Retinal pigment epithelial cell (primary cell): ENCODE measurements at regions not wholly inside any gene's neighbourhood (a gene's known extent, or its start where the extent isn't known, plus 50 kb on each side); places are given as distances from the start of the nearest gene placed in this dataset.

Experiments
- DNase-seq: peaks from one replicate; pipeline ENCODE4 v3.0.0-alpha.2; 2010; ENCODE audit warnings: low read depth
- H3K4me3 ChIP-seq: 2 replicates; pipeline ENCODE4 v1.5.1; 2011; ENCODE audit warnings: mild to moderate bottlenecking, low read length, control low read depth, moderate library complexity
- TF ChIP-seq, protein P1 (sequence below): conservative IDR thresholded peaks from 2 replicates; pipeline ENCODE4 v1.5.1; 2011; ENCODE audit warnings: low read depth, low read length, control low read depth, inconsistent platforms

DNA sequence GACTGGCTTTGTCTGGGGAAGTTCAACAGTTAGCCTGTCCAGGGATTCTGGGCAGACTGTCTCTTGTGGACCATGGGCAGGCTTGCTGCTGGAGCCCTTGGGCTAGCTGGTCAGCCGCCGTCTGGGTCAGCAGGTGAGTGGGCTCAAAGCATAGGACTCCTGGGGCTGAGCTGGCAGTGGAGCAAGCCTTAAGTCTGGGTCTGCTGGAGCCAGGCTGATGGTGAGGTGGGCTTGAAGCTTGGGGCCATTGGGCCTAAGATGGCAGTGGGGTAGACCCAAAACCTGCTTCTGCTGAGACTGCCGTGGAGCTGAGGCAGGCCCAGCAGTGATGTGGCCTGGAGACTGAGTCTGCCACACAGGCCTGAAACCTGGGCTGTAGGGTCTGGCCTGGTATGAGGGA, 645.1 kb downstream of the RAPGEF2 start:
- DNase-seq = no peak
- TF ChIP-seq, protein P1, sequence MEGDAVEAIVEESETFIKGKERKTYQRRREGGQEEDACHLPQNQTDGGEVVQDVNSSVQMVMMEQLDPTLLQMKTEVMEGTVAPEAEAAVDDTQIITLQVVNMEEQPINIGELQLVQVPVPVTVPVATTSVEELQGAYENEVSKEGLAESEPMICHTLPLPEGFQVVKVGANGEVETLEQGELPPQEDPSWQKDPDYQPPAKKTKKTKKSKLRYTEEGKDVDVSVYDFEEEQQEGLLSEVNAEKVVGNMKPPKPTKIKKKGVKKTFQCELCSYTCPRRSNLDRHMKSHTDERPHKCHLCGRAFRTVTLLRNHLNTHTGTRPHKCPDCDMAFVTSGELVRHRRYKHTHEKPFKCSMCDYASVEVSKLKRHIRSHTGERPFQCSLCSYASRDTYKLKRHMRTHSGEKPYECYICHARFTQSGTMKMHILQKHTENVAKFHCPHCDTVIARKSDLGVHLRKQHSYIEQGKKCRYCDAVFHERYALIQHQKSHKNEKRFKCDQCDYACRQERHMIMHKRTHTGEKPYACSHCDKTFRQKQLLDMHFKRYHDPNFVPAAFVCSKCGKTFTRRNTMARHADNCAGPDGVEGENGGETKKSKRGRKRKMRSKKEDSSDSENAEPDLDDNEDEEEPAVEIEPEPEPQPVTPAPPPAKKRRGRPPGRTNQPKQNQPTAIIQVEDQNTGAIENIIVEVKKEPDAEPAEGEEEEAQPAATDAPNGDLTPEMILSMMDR = no peak
- no peak overlapping the region for H3K4me3 ChIP-seq

DNA sequence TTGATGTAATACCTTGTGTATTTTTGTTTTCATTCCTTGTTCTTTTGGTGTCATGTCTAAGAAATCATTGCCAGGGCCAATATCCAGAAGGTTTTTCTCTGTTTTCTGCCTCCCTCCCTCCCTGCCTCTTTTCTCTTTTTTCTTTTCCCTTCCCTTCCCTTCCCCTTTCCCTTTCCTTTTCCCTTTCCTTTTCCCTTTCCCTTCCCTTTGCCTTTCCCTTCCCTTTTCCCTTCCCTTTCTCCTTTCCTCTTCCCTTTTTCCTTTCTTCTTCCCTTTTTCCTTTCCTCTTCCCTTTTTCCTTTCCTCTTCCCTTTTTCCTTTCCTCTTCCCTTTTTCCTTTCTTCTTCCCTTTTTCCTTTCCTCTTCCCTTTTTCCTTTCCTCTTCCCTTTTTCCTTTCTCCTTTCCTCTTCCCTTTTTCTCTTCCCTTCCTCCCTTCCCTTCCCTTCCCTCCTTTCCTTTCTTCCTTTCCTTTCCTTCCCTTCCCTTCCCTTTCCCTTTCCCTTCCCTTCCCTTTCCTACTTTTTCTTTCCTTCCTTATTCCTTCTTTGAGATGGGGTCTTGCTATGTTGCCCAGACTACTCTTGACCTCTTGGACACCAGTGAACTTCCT, 646.1 kb downstream of the RAPGEF2 start:
- no peak overlapping the region for H3K4me3 ChIP-seq
- no peak for DNase-seq
- TF ChIP-seq, protein P1 = no peak

DNA sequence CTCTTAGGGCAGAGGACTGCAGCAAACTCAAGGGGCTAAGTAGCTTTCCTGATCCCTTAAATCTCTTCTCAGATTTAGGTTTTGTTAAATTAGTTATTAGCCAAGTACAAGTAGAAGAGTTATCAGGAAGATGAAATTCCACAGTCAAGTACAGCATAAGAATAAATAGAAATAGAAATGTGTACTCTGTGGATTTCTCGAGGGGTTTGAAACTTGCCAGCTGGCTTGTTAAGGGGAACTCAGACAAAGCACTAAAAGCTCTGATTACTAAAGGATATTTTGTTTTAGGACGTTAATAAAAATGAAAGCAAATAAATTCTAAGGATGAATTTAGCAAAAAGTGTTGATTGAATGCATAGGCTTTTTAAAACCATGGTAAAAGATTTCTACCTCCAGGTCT, 654.6 kb downstream of the RAPGEF2 start:
- TF ChIP-seq, protein P1 = no peak
- DNase-seq = no peak
- H3K4me3 ChIP-seq = no peak overlapping the region

DNA sequence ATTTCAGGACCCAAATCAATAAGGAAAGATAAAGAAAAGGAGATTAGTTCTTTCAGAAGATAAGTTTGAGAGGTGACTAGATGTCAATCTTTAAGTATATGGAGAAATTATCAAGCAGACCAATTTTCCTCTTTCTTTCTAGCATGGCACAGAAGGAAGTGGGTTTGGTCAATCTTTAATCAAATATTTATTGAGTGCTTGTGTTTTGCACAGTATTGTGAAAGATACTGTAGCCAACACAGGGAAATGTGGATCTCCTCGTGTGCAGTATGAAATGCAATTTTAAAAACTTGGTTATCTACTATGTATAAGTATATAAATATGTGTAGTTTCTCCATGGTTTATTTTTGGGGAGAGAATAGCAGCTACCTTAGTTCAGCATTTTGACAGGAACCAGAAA, 655.2 kb downstream of the RAPGEF2 start:
- TF ChIP-seq, protein P1 = no peak
- no peak overlapping the region for H3K4me3 ChIP-seq
- DNase-seq = no peak

DNA sequence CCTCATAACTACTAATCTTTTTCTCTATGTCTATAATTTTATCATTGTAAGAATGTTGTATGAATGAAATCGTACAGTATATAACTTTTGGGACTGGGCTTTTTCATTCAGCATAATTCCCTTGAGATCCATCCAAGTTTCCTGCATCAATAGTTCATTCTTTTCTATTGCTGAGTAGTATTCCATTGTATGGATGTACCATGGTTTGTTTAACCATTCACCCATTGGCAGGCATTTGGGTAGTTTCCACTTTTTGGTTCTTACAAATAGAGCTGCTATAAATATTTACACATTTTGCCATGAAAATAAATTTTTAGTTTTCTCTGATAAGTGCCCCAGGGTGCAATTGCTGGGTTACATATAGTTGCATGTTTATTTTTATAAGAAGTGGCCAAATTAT, 659.8 kb downstream of the RAPGEF2 start:
- no peak for DNase-seq
- TF ChIP-seq, protein P1 = no peak

DNA sequence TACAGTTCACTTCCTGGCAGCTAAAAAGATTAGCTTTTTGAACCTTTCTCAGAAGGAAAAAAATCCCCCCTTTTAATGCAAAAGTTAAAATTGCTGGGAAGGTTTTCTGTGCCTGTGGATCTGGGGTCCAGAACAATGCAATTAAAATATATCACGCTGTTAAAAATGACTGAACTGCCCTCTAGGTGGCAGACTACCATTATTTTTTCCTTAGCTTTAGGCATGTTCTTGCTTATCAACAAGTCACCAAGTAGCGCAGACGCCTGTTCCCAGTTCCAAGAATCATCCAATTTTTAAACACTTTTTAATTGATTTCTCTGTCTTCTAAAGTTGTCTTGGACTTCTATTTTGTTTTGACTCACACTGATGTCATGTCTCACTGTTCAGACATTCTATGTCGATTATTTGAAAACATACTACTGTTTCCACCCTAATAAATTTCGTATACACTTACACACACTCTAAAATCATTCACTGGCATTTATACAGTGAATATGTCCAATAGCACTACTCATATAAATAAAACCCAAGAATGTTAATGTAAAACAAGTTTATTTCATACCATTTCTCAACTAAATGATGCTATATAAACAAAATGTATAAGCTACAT, 661.6 kb downstream of the RAPGEF2 start:
- DNase-seq = peak; percentile 46

More for the DNA sequence above, 659.8 kb downstream of the RAPGEF2 start:
- H3K4me3 ChIP-seq = no peak overlapping the region

More for the DNA sequence above, 661.6 kb downstream of the RAPGEF2 start:
- no peak overlapping the region for H3K4me3 ChIP-seq
- TF ChIP-seq, protein P1 = peak; percentile 54
